PC-3 (cell line): ENCODE measurements at regions not wholly inside any gene's neighbourhood (a gene's known extent, or its start where the extent isn't known, plus 50 kb on each side); places are given as distances from the start of the nearest gene placed in this dataset.

Source experiments
- ATAC-seq: fragments of 200-7000 bp; cut with Tn5 transposase; 2 replicates; pipeline ENCODE4 v1.9.1; 2020; ENCODE audit warnings: mild to moderate bottlenecking, moderate library complexity
- BruUV-seq: library from RNA; stranded (reverse); fragments of 400-500 nt; replicated peaks from 2 replicates; lab custom pipeline; 2021; lab: Mats Ljungman, UMichigan
- CTCF ChIA-PET: fragments of 300-600 bp; sonication (Branson Sonifier 250); formaldehyde crosslinking; loops from one replicate; lab custom pipeline; 2022; ENCODE audit warnings: antibody characterized with exemption; lab: Charles Lee
- POLR2A ChIA-PET: fragments of 300-600 bp; sonication (Branson Sonifier 250); formaldehyde crosslinking; loops from one replicate; lab custom pipeline; 2022; ENCODE audit warnings: antibody characterized with exemption; ENCODE audit not compliant: unreplicated experiment; lab: Charles Lee
- DNase-seq: peaks from one replicate; pipeline ENCODE4 v3.0.0-alpha.2; 2015
- H2AFZ ChIP-seq: fragments of 300-600 bp; sonication (generic); 2 replicates; pipeline ENCODE4 v1.6.0; 2016; ENCODE audit warnings: antibody characterized with exemption, low read length
- H3F3A ChIP-seq: fragments of 300-600 bp; sonication (generic); one replicate; pipeline ENCODE4 v1.6.0; 2017; ENCODE audit warnings: antibody characterized with exemption, low read length, control low read depth, mild to moderate bottlenecking; ENCODE audit not compliant: unreplicated experiment
- H3K27ac ChIP-seq: fragments of 300-600 bp; sonication (generic); 2 replicates; pipeline ENCODE4 v1.5.1; 2016; ENCODE audit warnings: mild to moderate bottlenecking, low read length
- H3K27me3 ChIP-seq: fragments of 300-600 bp; sonication (generic); 2 replicates; pipeline ENCODE4 v1.6.1; 2016; ENCODE audit warnings: low read length, mixed read lengths
- H3K36me3 ChIP-seq: fragments of 300-600 bp; sonication (generic); 2 replicates; pipeline ENCODE4 v1.6.1; 2016; ENCODE audit warnings: low read depth, mixed run types, low read length, mixed read lengths
- H3K4me1 ChIP-seq: fragments of 300-600 bp; sonication (generic); 2 replicates; pipeline ENCODE4 v1.5.1; 2016; ENCODE audit warnings: low read length; ENCODE audit not compliant: insufficient read depth
- H3K4me2 ChIP-seq: fragments of 300-600 bp; sonication (generic); 2 replicates; pipeline ENCODE4 v1.6.0; 2016; ENCODE audit warnings: low read length
- H3K4me3 ChIP-seq: fragments of 300-600 bp; sonication (generic); 2 replicates; pipeline ENCODE4 v1.5.1; 2016; ENCODE audit warnings: mild to moderate bottlenecking, low read length, mixed read lengths
- H3K79me2 ChIP-seq: fragments of 300-600 bp; sonication (generic); 2 replicates; pipeline ENCODE4 v1.6.1; 2017; ENCODE audit warnings: low read length, mixed read lengths
- H3K9ac ChIP-seq: fragments of 300-600 bp; sonication (generic); 2 replicates; pipeline ENCODE4 v1.6.0; 2016; ENCODE audit warnings: mild to moderate bottlenecking, low read length
- H3K9me2 ChIP-seq: fragments of 300-600 bp; sonication (generic); replicated peaks from 2 replicates; pipeline ENCODE4 v1.6.1; 2016; ENCODE audit warnings: mixed run types, low read length, mixed read lengths
- H3K9me3 ChIP-seq: fragments of 300-600 bp; sonication (generic); 2 replicates; pipeline ENCODE4 v1.6.1; 2016; ENCODE audit warnings: low read length, mixed read lengths
- H4K20me1 ChIP-seq: fragments of 300-600 bp; sonication (generic); 2 replicates; pipeline ENCODE4 v1.6.1; 2016; ENCODE audit warnings: low read length, mixed read lengths
- CTCF ChIP-seq: fragments of 300-600 bp; sonication (generic); conservative IDR thresholded peaks from 2 replicates; pipeline ENCODE4 v1.5.1; 2017; ENCODE audit warnings: antibody characterized with exemption, low read depth, mild to moderate bottlenecking, low read length
- EZH2 ChIP-seq: fragments of 300-600 bp; sonication (generic); IDR thresholded peaks from one replicate; pipeline ENCODE4 v1.6.1; 2017; ENCODE audit warnings: antibody characterized with exemption, mild to moderate bottlenecking, low read length; ENCODE audit not compliant: unreplicated experiment
- EZH2phosphoT487 ChIP-seq: fragments of 300-600 bp; sonication (generic); IDR thresholded peaks from 2 replicates; pipeline ENCODE4 v1.6.1; 2018; ENCODE audit warnings: mild to moderate bottlenecking, antibody characterized with exemption, low read length, borderline replicate concordance
- intact Hi-C: fragments of 100-400 bp; cut with micrococcal nuclease; formaldehyde crosslinking; loops from 2 replicates; pipeline ENCODE4 v1.9.0; 2023

- BruUV-seq, result no TSS peak
Measured at GRCh38 chr5:164482351-164482750, 976.9 kb downstream of the MAT2B start.

DNA sequence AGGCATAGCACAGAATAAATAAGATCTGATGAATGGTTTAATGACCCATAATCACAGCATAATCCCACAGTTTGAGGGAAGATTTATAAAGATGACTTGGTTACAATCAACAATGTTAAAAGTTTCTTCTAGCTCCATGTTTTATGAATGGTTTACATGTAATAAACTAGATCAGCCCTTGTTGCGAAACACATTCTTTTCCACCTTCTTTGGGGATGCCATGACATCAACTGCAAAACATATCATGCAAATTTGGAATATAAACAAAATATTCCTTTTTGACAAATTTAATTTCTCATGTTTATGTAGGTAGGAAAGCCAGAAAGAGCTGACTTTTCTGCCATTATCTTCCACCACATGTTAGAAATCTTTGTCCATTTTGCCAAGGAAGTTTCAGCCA, 979.5 kb downstream of the MAT2B start:
- Histone ChIP-seq H3K9me3 (no peaks in the 10 kb centered on the region), H3K9me2 (no peaks in the 10 kb centered on the region), H3K79me2 (no peaks in the 10 kb centered on the region), H2AFZ (no peak overlapping the region), H3K36me3 (no peaks in the 10 kb centered on the region), H3K27ac (no peak overlapping the region), H3K4me3 (no peak overlapping the region), H3K9ac (no peak overlapping the region), H3K27me3 (no peaks in the 10 kb centered on the region), H4K20me1 (no peaks in the 10 kb centered on the region), H3K4me1 (no peaks in the 10 kb centered on the region), H3F3A (no peaks in the 10 kb centered on the region), H3K4me2 (no peak overlapping the region)
- ChIA-PET CTCF (no interaction called here), POLR2A (no interaction called here)
- DNase-seq (no peak), ATAC-seq (no peak)
- intact Hi-C loops, result no loop called here
- TF ChIP-seq EZH2, result no peak
- TF ChIP-seq CTCF, result no peak
- no peak for TF ChIP-seq EZH2phosphoT487
- BruUV-seq, result no TSS peak

More at GRCh38 chr5:164482351-164482750, 976.9 kb downstream of the MAT2B start:
- intact Hi-C loops, result no loop called here
- H3K27ac ChIP-seq, result no peak overlapping the region
- no peaks in the 10 kb centered on the region for H3K36me3 ChIP-seq
- no peak for TF ChIP-seq CTCF
- no peak for TF ChIP-seq EZH2
- no peak for TF ChIP-seq EZH2phosphoT487
- DNase-seq (no peak), ATAC-seq (no peak)
- no peaks in the 10 kb centered on the region for H3K79me2 ChIP-seq
- CTCF ChIA-PET, result no interaction called here
- H3K9ac ChIP-seq, result no peak overlapping the region
- no peaks in the 10 kb centered on the region for H3K4me1 ChIP-seq
- no peak overlapping the region for H2AFZ ChIP-seq
- H3K9me2 ChIP-seq, result no peaks in the 10 kb centered on the region
- H3F3A ChIP-seq, result no peaks in the 10 kb centered on the region
- no peak overlapping the region for H3K4me3 ChIP-seq
- H3K4me2 ChIP-seq, result no peak overlapping the region
- H3K27me3 ChIP-seq, result no peaks in the 10 kb centered on the region
- POLR2A ChIA-PET, result no interaction called here
- no peaks in the 10 kb centered on the region for H3K9me3 ChIP-seq
- no peaks in the 10 kb centered on the region for H4K20me1 ChIP-seq

DNA sequence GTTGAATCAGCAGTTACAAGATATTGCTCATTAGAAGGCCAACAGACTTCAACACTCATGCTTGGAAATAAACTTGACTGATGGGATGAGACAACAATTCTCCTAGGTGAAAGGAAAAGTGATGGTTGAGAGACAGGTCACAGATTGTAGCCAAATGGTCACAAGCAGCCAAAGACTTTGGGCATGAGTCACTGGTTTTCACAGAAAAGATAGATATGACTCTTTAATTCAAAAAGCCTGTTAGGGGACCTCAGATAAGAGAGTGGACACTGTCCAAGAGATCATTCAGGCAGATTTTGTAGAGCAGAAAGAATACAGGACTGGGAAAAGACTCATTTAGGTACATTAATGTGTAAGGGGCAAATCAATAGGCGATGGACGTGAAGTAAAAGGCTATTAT, 982.5 kb downstream of the MAT2B start:
- Histone ChIP-seq H3K9me2 (no peaks in the 10 kb centered on the region), H3K4me2 (no peak overlapping the region), H3K27me3 (no peaks in the 10 kb centered on the region), H3K36me3 (no peaks in the 10 kb centered on the region), H2AFZ (no peak overlapping the region), H3F3A (no peaks in the 10 kb centered on the region), H3K4me3 (no peak overlapping the region), H4K20me1 (no peaks in the 10 kb centered on the region), H3K27ac (no peak overlapping the region), H3K9ac (no peak overlapping the region), H3K4me1 (no peaks in the 10 kb centered on the region), H3K79me2 (no peaks in the 10 kb centered on the region), H3K9me3 (no peaks in the 10 kb centered on the region)
- DNase-seq, result no peak
- no TSS peak for BruUV-seq
- intact Hi-C loops, result no loop called here
- ATAC-seq, result no peak
- CTCF ChIA-PET, result no interaction called here
- POLR2A ChIA-PET, result no interaction called here
- TF ChIP-seq EZH2, result no peak
- TF ChIP-seq CTCF, result no peak
- no peak for TF ChIP-seq EZH2phosphoT487
